ENCODE measurements at regions not wholly inside any gene's neighbourhood (a gene's known extent, or its start where the extent isn't known, plus 50 kb on each side); places are given as distances from the start of the nearest gene placed in this dataset.

GRCh38 chr6:27546522-27546921 lies 73.6 kb upstream of the ZNF184 start:
- TF ChIP-seq CTCF (IDR thresholded peaks at IDR 0.05; ENCODE audit: low read depth, low read length): no peak
- TF ChIP-seq MAX (IDR thresholded peaks at IDR 0.05; ENCODE audit: low read depth, low read length): no peak
- no peak for TF ChIP-seq MYC (IDR thresholded peaks at IDR 0.05; ENCODE audit: low read depth, low read length)

Data from NB4 (cell line).